ENCODE measurements at regions not wholly inside any gene's neighbourhood (a gene's known extent, or its start where the extent isn't known, plus 50 kb on each side); places are given as distances from the start of the nearest gene placed in this dataset.

GRCh38 chr5:50302815-50303490 is 138.1 kb downstream of the EMB start:
- TF ChIP-seq CTCF (IDR thresholded peaks at IDR 0.05; ENCODE audit: insufficient read depth, low read depth, low read length) (no peak), EZH2 (IDR thresholded peaks at IDR 0.05; ENCODE audit: insufficient read depth, low read length) (no peak)

All from astrocyte (in vitro differentiated cells and primary cell).